Omental fat pad (tissue), 3 donors: ENCODE measurements at regions not wholly inside any gene's neighbourhood (a gene's known extent, or its start where the extent isn't known, plus 50 kb on each side); places are given as distances from the start of the nearest gene placed in this dataset.
"Not testable (repeated sequence)": the region's sequence is repeated elsewhere in the genome, so short reads cannot be mapped to it uniquely, and the experiment has no call there.

Source experiments
- ATAC-seq: fragments of 150-250 bp; one replicate; pipeline ENCODE4 v1.9.1; 2016; ENCODE audit warnings: mild to moderate bottlenecking, moderate library complexity; ENCODE audit not compliant: low FRiP score
- DNase-seq: peaks from one replicate; pipeline ENCODE4 v3.0.0-alpha.2; 2019; ENCODE audit warnings: low spot score
- CTCF ChIP-seq, 3 donors: fragments of 450-650 bp; IDR thresholded peaks; one replicate each; pipeline ENCODE4 v1.5.1; 2016 to 2017; ENCODE audit warnings: antibody characterized with exemption in 3 of 3, mild to moderate bottlenecking in 3 of 3, moderate library complexity in 2 of 3

- DNase-seq = no peak
- no peak for ATAC-seq
- TF ChIP-seq CTCF (IDR thresholded peaks at IDR 0.05) = no peak
Measured at GRCh38 chr1:232170909-232171308, 459.0 kb downstream of the SIPA1L2 start.

DNA sequence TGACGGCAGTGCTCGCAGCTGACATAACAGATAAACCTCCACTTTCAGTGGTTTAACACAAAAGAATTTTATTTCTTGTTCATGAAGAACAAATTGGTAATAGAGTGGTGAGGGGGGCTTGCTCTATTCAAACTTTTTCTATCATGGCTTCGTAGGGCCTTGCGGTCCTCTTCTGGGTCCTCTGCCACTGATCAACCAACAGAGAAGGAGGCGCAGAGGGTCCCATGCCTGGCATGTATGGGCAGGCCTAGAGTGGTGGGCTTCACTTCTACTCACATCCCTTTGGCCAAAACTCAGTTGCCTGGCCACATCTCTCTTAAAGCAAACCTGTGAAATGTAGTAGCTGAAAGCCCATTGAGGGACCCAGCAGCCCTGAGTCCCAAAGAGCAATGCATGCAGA, 460.5 kb downstream of the SIPA1L2 start:
- TF ChIP-seq CTCF (IDR thresholded peaks at IDR 0.05) = no peak
- ATAC-seq (no peak), DNase-seq (no peak)

DNA sequence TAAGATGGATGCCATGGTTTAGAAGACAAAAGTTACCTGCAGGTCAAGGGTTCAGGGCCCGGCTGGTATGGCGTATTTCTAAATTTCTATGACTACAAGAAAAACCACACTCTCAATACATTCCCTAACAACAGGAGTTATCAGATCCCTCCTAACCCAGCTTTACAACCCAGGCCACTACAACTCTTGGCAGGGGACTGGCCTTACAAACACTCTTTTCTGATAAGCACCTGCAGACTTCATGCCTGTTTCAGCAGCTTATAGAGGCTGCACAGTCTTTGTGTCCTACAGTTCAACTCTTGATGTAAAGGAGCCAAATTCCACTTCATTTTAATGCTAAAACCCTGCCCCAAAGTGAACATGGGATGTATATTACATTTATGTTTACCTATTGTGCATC, 461.4 kb downstream of the SIPA1L2 start:
- ATAC-seq (no peak), DNase-seq (no peak)
- no peak for TF ChIP-seq CTCF (IDR thresholded peaks at IDR 0.05)

GRCh38 chr1:232166942-232167341, 463.0 kb downstream of the SIPA1L2 start:
- DNase-seq = no peak
- no peak for ATAC-seq
- no peak for TF ChIP-seq CTCF (IDR thresholded peaks at IDR 0.05)

DNA sequence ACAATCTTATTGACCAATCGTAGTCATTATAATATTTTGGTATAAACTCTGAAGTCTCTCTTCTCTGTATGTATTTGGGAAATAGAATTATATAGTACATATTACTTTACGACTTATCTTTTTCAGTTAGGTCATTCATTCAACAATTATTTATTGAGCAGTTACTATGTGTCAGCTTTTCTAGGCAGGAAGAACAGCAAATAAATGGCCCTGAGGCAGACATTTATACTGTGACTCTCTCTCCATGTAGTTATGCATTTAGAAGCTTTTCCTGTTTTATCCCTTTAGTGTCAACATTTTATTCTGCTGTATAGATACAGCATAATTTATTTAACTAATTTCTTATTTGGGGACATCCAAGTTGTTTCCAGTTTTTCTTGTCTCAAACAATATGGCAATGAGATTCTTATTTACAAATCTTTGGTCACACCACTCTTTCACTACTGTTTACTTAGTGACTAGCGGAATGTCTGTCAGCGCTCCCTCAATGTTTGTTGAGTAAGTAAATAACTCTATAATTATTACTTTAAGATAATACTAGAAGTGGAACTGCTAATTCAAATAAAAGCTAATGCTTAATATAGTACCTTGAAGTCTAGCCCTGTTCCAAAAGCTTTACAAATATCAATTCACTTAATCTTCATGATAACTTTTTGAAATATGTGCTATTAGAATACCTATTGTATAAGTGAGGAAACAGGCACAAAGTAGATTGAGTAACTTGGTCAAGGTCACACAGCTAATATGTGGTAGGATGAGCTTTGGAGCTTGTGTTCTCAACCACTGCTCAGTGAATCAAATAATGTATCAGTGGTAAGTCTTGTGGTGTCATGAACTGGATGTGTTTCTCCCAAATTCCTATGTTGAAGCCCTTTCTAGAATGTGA, 465.6 kb downstream of the SIPA1L2 start:
- ATAC-seq (no peak), DNase-seq (no peak)
- no peak for TF ChIP-seq CTCF (IDR thresholded peaks at IDR 0.05)

DNA sequence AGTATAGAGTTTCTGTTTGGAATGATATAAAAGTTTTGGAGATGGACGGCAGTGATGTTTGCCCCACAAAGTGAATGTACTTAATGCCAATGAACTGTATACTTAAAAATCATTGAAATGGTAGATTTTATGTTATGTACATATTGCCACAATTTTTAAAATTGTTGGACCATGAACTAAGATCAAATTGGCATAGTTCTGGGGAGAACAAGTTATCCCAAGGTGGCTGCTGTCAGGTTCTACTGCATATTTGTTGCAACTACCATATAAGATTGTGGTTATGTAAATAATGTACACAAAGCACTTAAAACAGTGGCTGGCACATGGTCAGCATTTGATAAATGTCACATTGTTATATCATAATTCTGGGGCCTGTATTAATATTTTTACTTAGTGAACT, 466.4 kb downstream of the SIPA1L2 start:
- ATAC-seq (no peak), DNase-seq (no peak)
- no peak for TF ChIP-seq CTCF (IDR thresholded peaks at IDR 0.05)

DNA sequence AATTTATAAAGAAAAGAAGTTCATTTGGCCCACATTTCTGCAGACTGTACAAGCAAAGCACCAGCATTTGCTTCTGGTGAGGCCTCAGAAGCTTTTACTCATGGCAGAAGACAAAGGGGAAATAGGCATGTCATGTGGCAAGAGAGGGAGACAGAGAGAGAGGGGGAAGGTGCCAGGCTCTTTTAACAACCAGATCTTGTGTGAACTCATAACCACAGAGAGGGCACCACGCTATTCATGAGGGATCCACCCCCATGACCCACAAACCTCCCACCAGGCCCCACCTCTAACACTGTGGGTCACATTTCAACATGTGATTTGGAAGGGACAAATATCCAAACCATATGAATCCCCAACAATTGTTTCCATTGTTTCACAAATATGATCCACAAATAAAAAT, 467.9 kb downstream of the SIPA1L2 start:
- no peak for DNase-seq
- TF ChIP-seq CTCF (IDR thresholded peaks at IDR 0.05) = no peak
- ATAC-seq = no peak

DNA sequence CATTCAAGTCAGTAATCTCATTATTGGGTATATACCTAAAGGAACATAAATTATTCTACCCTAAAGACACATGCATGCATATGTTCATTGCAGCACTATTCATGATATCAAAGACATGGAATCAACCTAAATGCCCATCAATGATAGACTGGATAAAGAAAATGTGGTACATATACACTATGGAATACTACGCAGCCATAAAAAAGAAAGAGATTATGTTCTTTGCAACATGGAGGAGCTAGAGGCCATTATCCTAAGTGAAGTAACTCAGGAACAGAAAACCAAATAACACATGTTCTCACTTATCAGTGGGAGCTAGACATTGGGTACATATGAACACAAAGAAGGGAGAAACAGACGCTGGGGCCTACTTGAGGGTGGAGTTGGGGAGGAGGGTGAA, 471.4 kb downstream of the SIPA1L2 start:
- DNase-seq, ATAC-seq: not testable (repeated sequence)

- DNase-seq, ATAC-seq: not testable (repeated sequence)
Measured at GRCh38 chr1:232156070-232156469, 473.9 kb downstream of the SIPA1L2 start.
